Stimulated activated CD4-positive, alpha-beta T cell treated with anti-CD3 and anti-CD28 coated beads, Interleukin-2, amount 100 ng/mL, for 4 hours (primary cell): ENCODE measurements at regions not wholly inside any gene's neighbourhood (a gene's known extent, or its start where the extent isn't known, plus 50 kb on each side); places are given as distances from the start of the nearest gene placed in this dataset.

ENCODE experiments used
- DNase-seq: peaks from one replicate; pipeline ENCODE4 v3.0.0-alpha.2; 2020; ENCODE audit warnings: low read depth

DNA sequence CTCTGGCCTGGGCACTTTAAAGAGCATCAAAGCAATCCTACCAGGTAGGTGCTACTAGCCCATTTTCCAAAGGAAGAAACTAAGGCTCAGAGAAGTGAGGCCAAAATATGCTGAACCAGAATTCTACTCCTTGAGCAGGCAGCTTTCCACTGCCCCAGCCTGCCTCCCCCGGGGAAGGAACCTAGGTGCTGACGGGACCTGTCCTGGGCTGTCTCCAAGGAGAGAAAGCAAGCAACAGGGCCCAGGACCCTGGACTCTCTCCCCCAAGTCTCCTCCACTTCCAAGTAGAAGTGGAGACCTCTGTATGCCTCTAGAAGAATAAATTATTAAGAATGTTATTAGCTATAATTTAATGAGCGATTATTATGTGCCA, 159.5 kb downstream of the MRPL14 start:
- DNase-seq: no peak

DNA sequence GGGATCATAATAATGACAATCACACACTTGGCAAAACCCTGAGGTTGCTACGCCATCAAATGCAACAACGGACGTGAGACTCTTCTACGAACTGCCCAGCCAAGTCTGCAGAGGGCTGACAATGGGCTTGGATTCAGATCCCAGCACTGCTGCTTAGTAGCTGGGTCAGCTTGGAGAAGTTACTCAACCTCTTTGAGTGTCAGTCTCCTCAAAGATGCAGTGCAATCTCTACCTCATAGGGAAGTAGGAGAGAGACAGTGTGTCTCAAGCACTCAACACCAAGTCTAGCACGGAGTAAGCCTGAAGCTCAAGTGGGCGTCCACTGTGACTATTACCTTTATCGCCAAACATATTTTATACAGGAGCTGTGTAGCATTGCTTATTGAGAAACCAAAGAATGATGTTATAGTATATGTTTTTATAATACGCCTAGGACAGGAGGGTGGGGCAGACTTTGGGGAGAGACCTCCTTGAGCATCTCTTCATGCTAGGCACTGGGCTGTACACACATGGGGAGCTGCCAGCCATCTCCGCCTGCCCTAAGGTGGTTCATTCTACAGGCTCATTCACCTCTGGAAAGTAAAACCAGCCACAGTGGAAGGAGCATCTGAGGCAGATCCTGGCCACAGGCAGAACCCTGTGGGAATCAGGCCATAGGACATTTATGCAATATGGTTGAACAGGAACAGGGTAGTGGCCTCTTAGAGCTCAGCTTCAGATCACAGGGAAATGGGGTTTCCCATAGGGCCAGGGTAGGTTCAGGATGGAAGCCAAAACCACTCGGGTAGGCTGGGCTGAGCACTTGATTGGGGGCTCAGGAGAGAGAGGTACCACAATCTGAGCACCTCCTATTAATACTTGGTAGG, 160.2 kb downstream of the MRPL14 start:
- DNase-seq: no peak

DNA sequence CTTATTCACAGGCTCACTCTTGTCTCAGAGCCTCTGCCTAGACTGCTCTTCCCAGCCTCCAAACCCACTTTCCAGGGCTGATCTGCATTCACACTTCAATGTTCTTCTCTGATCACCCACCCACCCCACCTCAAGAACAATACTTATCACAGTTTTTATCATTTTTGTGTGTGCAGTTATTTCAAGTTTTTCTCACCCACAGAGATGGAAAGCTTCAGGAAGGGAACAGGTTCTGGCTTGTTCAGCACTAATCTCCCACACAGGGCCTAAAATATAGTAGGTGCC, 160.9 kb downstream of the MRPL14 start:
- DNase-seq: no peak

DNA sequence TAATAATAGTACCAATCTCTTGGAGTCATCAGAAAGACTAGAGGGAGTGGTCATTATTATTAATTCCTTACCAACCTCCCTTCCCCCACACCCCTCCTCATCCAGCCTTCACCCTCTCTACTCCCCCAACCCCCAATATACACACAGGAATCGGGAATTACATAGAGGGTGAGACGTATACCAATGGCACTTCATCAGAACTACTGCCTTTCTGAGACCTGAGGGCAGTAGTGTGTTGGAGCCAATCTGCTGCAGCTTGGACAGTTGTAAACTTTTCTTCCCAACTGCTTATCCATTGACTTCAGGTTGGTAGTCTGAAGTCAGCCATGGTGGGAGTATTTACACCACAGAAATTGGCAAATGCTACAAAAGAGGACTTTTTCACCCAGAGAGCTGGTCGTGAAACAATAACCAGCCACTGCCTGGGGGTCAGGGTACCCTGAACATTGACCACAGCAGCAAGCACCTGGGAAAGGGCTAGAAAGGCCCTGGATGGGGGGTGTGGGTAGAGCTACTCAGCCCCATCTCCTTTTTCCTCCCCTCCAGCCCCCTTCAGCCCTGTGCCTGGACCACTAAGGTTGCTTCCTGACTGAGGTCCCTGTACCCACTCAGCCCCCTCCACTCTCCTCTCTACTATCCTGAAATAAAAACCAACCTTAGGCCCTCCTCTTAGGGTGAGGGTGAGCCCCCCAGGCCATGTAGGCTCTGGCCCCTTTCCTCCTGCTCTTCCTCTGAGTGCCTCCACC, 161.5 kb downstream of the MRPL14 start:
- no peak for DNase-seq

- no peak for DNase-seq
These were observed 162.3 kb downstream of the MRPL14 start for GRCh38 chr6:43964659-43965570.

DNA sequence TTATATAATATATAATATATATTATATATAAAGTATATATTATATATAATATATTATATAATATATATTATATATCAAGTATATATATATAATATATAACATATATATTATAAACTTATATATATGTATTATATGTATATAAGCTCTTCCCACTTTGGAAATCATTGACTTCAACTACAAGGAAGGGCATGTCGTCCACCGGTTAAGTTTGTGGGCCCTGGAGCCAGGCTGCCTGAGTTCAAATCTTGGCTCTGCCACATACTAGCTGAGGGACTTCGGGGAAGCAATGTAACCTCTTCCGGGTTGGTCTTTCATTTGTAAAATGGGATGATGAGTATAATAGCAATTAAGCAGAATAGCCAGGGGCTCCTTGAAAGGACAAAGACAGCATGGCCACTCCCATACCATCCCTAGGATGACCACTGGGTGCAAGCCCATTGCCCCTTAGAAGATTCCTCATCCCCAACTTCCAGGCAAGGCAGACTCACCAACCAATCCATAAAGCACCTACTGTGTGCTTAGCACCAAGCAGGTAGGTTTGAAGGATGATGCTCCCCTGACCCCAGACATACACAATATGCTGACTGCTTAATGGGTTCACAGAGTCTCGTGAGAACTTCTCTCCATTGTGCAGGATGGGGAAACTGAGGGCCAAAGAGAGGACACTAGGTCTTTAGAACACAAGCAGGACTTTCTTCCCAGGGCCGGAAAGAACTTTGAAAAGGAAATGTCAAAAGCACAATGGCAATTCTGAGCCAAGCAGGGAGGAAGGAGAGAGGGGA, 163.2 kb downstream of the MRPL14 start:
- no peak for DNase-seq

- DNase-seq: no peak
These were observed 164.0 kb downstream of the MRPL14 start for GRCh38 chr6:43963203-43963602.

- DNase-seq: no peak
These were observed 164.8 kb downstream of the MRPL14 start for GRCh38 chr6:43962458-43962857.

DNA sequence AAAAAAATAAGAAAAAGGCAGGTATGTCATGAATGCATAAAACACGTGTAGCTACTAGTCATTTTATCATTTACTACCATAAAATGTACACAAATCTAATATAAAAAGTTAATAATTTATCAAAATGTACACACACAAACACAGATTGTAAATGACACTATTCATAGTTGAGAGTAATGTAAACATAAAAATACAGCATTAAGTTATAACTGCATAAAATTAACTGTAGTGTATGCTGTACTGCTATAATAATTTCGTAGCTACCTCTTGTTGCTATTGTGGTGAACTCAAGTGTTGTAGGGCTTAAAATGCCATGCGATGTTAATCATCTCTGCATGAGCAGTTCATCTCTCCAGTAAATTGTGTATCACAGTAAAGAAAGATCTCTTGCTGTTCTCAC, 170.0 kb downstream of the MRPL14 start:
- no peak for DNase-seq

DNA sequence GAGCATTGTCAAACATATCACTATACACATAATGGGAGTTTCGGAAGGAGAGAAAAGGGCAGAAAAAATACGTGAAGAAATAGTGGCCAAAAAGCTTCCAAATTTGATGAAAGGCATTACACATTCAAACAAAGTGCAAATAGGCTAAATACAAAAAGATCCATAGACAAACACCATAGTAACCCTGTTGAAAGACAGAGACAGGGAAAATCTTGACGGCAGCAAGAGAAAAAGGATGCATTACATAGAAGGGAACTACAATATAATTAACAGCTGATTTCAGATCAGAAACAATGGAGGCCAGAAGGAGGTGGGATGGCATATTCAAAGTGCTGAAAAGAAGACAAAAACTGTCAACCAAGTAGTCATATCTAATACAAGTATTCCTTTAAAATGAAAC, 170.8 kb downstream of the MRPL14 start:
- DNase-seq: no peak

GRCh38 chr6:43954311-43955131, 172.7 kb downstream of the MRPL14 start:
- DNase-seq: no peak

GRCh38 chr6:43953794-43954310, 173.4 kb downstream of the MRPL14 start:
- no peak for DNase-seq

DNA sequence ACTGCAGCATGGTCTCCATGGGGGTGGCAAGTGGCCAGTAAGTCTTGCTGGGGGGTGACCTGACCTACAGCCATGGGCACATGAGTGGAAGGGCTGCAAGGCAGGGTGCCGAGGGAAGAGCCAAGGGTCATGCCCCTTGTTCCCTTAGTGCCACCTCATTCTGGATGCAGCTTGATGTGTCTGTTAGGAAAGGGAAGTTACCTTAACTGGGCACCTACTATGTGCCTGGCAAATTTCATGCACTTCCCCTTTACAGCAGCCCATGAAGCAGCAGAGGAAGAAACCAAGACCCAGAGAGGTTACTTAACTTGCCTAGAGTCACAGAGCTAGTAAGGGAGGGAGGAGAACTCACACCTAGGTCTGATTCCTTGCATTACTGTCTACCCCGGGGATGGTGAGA, 174.0 kb downstream of the MRPL14 start:
- no peak for DNase-seq

- DNase-seq: no peak
These were observed 174.5 kb downstream of the MRPL14 start for GRCh38 chr6:43952746-43953145.

GRCh38 chr6:43951756-43952675, 175.2 kb downstream of the MRPL14 start:
- no peak for DNase-seq

DNA sequence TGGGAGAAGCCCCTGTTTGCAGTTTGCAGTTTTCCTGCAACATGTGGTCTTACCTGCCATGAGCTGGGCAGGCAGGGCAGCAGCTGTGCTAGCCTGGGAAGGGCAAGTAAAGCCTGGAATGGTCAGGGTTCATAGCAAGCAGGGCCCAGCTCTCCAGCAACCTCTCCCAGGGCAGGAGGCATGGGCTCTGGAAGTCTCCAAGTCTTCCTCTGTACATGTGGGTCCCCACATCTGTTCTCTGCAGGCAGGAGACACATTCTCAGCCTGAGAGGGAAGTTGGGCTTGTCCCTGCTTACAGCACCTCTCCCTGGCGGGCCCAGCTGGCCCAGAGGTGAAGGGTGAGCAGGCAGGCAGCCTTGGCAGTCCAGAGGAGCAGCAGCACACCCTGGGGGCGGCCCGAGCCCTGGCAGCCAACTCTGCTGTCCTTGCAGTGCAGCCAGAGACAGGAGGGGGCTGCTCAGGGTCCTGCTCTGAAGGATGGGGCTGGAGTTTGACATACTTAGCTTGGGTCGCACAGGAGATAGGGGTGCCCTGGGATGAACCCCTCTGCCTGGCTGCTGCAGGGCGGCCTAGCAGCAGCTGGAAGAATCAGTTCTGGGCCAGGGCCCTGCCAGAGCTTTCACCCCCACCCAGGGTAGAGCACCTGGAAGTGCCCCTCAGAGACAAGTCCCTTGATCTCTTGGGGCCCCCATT, 176.0 kb downstream of the MRPL14 start:
- DNase-seq: no peak

GRCh38 chr6:43950731-43951062, 176.6 kb downstream of the MRPL14 start:
- DNase-seq: no peak

- DNase-seq: no peak
These were observed 177.1 kb downstream of the MRPL14 start for GRCh38 chr6:43950051-43950605.

DNA sequence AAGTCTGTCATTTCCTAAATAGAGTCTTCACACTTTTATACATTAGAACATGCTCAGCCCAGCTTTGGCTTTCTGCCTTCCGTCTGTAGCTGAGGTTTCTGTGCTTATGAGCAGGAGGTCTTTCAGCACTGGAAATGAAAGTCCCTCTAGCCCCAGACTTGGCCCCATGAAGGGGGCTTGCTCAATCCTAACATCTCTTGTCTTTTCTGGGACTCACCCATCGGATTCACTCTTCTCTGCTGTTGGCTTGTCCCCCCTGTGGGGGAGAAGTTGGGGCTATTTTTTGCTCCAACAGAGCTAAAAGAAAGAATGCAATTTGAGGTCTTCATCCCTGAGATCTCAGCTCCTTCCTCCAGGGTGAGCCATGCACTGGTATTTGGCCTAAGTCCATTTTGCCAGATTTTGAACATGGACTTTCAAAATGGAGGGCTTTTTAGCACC, 177.7 kb downstream of the MRPL14 start:
- DNase-seq: no peak
